HL-60 (cell line): ENCODE measurements at regions not wholly inside any gene's neighbourhood (a gene's known extent, or its start where the extent isn't known, plus 50 kb on each side); places are given as distances from the start of the nearest gene placed in this dataset.

Experiments
- CTCF ChIP-seq: IDR thresholded peaks from one replicate; pipeline ENCODE4 v1.5.1; 2011; ENCODE audit warnings: low read length, control low read depth, inconsistent platforms; ENCODE audit not compliant: insufficient read depth
- GABPA ChIP-seq: IDR thresholded peaks from 2 replicates; pipeline ENCODE4 v1.6.1; 2012; ENCODE audit warnings: low read depth
- POLR2AphosphoS5 ChIP-seq: IDR thresholded peaks from 2 replicates; pipeline ENCODE4 v1.6.1; 2012; ENCODE audit warnings: low read depth
- TF ChIP-seq, protein P1 (sequence below): IDR thresholded peaks from 2 replicates; pipeline ENCODE4 v1.6.1; 2012; ENCODE audit warnings: low read depth; ENCODE audit not compliant: insufficient replicate concordance

DNA sequence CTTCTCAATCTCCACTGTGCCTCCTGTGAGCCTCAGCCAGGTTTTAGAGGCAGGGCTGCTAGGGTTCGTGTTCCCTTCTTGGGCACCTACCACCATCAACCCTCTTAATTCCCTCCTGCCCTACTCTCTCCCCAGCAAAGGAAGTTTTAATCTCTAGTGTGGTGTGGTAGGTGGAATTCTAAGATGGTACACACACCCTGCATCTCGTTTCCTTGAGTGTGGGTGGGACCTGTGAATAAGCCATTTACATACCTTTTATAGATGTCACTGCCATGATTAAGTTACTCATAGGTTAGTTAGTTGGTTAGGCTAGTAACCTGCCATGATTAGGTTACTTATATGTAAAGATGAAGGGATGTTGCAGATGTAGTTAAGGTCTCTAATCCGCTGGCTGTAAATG lies 114.8 kb upstream of the VRK1 start:
- TF ChIP-seq, protein P1, sequence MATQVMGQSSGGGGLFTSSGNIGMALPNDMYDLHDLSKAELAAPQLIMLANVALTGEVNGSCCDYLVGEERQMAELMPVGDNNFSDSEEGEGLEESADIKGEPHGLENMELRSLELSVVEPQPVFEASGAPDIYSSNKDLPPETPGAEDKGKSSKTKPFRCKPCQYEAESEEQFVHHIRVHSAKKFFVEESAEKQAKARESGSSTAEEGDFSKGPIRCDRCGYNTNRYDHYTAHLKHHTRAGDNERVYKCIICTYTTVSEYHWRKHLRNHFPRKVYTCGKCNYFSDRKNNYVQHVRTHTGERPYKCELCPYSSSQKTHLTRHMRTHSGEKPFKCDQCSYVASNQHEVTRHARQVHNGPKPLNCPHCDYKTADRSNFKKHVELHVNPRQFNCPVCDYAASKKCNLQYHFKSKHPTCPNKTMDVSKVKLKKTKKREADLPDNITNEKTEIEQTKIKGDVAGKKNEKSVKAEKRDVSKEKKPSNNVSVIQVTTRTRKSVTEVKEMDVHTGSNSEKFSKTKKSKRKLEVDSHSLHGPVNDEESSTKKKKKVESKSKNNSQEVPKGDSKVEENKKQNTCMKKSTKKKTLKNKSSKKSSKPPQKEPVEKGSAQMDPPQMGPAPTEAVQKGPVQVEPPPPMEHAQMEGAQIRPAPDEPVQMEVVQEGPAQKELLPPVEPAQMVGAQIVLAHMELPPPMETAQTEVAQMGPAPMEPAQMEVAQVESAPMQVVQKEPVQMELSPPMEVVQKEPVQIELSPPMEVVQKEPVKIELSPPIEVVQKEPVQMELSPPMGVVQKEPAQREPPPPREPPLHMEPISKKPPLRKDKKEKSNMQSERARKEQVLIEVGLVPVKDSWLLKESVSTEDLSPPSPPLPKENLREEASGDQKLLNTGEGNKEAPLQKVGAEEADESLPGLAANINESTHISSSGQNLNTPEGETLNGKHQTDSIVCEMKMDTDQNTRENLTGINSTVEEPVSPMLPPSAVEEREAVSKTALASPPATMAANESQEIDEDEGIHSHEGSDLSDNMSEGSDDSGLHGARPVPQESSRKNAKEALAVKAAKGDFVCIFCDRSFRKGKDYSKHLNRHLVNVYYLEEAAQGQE, result no peak
- TF ChIP-seq CTCF (no peak), POLR2AphosphoS5 (no peak), GABPA (no peak)
